ENCODE measurements at regions not wholly inside any gene's neighbourhood (a gene's known extent, or its start where the extent isn't known, plus 50 kb on each side); places are given as distances from the start of the nearest gene placed in this dataset.

- H3K4me3 ChIP-seq (replicated peaks in 1 of 3; ENCODE audit: insufficient read depth in 1 of 3, low read depth in 1 of 3, low read length in 3 of 3) = no peak overlapping the region
- no peaks in the 10 kb centered on the region for H3K9me1 ChIP-seq (replicated peaks; ENCODE audit: control insufficient read depth, extremely low read depth, insufficient read depth, low read length)
- FAIRE-seq (no peak), DNase-seq (ENCODE audit: low read depth, low spot score) (no peak)
- no TSS peak for BruUV-seq (replicated peaks)
- CTCF ChIA-PET = no interaction called here
- no peaks in the 10 kb centered on the region for H3K79me2 ChIP-seq (ENCODE audit: control insufficient read depth, insufficient read depth, low read length)
- no peaks in the 10 kb centered on the region for H4K20me1 ChIP-seq (replicated peaks; ENCODE audit: control insufficient read depth, extremely low read depth, insufficient read depth, low read length)
- H3K27ac ChIP-seq (ENCODE audit: insufficient read depth, low read depth, low read length) = no peak overlapping the region
- no peak overlapping the region for H3K4me2 ChIP-seq (ENCODE audit: insufficient read depth, low read length)
- H2AFZ ChIP-seq (ENCODE audit: low read depth, low read length) = no peak overlapping the region
- H3K36me3 ChIP-seq (ENCODE audit: control insufficient read depth in 2 of 2, extremely low read depth in 1 of 2, insufficient read depth in 2 of 2, low read length in 2 of 2) = no peaks in the 10 kb centered on the region
- intact Hi-C loops (cut with micrococcal nuclease) (no loop called here), dilution Hi-C loops (cut with MboI; ENCODE audit: extremely low pct_ligation_motif_present, low sequenced_read_pairs) (no loop called here)
- no peak overlapping the region for H3K9ac ChIP-seq (replicated peaks; ENCODE audit: extremely low read depth, insufficient read depth, low read length)
- H3K27me3 ChIP-seq (ENCODE audit: control insufficient read depth in 2 of 2, insufficient read depth in 2 of 2, low read length in 2 of 2) = peaks cover 15 to 36% of the 10 kb centered on the region in 2 experiments
- H3K9me3 ChIP-seq (replicated peaks; ENCODE audit: control insufficient read depth, insufficient read depth, low read length) = no peaks in the 10 kb centered on the region
- POLR2A ChIA-PET = no interaction called here
- no peaks in the 10 kb centered on the region for H3K4me1 ChIP-seq (ENCODE audit: control insufficient read depth, extremely low read depth, insufficient read depth, low read length)
- TF ChIP-seq MAX (IDR thresholded peaks at IDR 0.05; ENCODE audit: insufficient read depth, insufficient read length) (no peak), FOS (IDR thresholded peaks at IDR 0.05; ENCODE audit: borderline replicate concordance, insufficient read depth, low read length) (no peak), EZH2 (IDR thresholded peaks at IDR 0.05; ENCODE audit: borderline replicate concordance, low read depth, low read length, severe bottlenecking) (no peak), MYC (IDR thresholded peaks at IDR 0.05; ENCODE audit: low read depth, low read length) (no peak), GATA2 (IDR thresholded peaks at IDR 0.05; ENCODE audit: insufficient read depth, insufficient read length, low read depth, low read length) (no peak), POLR2A (IDR thresholded peaks at IDR 0.05; ENCODE audit: low read depth, low read length) (no peak), CTCF (IDR thresholded peaks at IDR 0.05; ENCODE audit: extremely low read depth in 1 of 2, insufficient read depth in 1 of 2, low read depth in 1 of 2, low read length in 2 of 2) (no peak), JUN (IDR thresholded peaks at IDR 0.05; ENCODE audit: borderline replicate concordance, insufficient read depth, insufficient read length, low read depth) (no peak), POLR2AphosphoS5 (IDR thresholded peaks at IDR 0.05; ENCODE audit: insufficient read depth, low read depth, low read length) (no peak)
These were observed 103.5 kb upstream of the STOX2 start for GRCh38 chr4:183801457-183802165.
